ENCODE measurements at regions not wholly inside any gene's neighbourhood (a gene's known extent, or its start where the extent isn't known, plus 50 kb on each side); places are given as distances from the start of the nearest gene placed in this dataset.
"Not testable (repeated sequence)": the region's sequence is repeated elsewhere in the genome, so short reads cannot be mapped to it uniquely, and the experiment has no call there.

DNA sequence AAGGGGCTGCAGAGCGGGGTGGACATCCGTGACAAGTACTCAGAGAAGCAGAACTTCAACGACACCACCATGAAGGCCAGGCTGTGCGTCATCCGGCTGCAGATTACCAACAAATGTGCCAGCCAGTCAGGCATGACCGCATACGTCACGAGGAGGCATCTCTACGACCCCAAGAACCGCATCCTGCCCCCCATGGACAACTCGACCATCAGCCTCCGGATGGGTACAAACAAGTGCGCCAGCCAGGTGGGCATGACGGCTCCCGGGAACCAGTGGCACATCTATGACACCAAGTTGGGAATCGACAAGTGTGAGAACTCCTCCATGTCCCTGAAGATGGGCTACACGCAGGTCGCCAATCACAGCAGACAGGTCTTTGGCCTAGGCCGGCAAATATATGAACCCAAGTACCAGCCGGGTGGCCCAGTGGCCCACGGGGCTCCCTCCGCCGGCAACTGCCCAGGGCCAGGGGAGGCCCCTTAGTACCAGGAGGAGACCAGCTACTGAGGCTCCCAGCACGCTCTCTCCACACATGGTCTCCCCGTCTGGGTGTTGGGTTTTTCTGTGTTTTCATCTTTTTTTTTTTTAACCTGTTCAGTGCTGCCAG is 133.4 kb upstream of the TEKT4 start:
- DNase-seq: not testable (repeated sequence)

GRCh38 chr2:94753466-94753998 is 117.7 kb upstream of the TEKT4 start:
- no peak for DNase-seq

DNA sequence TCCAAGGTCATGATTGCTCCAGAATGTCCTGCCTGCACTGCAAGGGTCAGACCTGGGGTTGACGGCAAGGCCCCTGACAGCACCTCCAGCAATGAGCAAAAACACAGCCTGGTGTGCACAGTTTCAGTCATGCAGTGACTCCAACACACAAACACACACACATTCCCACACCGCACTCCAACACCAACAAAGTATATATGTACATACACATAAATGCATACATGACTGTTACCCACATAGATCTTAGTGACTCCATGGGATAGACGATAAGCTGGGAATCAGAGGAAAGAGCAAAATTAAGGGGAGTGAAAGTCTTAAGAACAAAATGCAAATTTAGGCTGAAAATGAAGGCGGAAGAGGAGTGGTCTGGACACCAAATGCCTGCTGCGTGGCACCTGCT is 112.7 kb upstream of the TEKT4 start:
- DNase-seq: no peak

GRCh38 chr2:94759211-94759610 is 112.0 kb upstream of the TEKT4 start:
- DNase-seq: peak; percentile 37

DNA sequence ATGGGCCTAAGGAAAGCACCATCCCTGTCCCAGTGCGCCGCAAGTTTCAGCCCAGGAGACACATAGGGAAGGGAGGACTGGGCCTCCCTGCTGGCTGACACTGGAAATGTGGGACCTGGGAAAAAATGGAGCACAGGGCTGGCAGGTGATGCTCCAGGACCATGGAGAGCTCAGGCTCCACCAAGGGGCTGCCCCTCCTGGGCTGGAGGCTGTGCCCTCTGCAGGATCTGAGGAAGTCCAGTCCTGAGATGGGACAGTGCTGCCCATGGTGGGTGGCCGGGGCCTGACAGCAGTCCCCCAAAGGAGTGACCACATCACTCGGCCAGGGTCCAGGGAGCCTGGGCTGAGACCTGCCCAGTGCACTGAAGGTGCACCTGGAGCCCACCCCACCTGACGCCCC is 108.6 kb upstream of the TEKT4 start:
- no peak for DNase-seq

DNA sequence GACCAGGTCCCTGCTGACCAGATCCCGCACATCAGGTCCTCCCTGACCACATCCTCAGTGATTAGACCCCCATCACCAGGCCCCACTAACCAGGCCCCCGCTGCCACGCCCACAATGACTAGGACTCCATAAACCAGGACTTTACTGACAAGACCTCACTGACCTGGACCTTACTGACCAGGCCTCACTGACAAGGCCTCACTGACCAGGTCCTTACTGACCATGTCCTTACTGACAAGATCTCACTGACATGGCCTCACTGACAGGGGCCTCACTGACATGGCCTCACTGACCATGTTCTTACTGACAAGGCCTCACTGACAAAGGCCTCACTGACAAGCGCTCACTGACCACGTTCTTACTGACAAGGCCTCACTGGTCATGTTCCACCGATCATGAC is 107.9 kb upstream of the TEKT4 start:
- no peak for DNase-seq

DNA sequence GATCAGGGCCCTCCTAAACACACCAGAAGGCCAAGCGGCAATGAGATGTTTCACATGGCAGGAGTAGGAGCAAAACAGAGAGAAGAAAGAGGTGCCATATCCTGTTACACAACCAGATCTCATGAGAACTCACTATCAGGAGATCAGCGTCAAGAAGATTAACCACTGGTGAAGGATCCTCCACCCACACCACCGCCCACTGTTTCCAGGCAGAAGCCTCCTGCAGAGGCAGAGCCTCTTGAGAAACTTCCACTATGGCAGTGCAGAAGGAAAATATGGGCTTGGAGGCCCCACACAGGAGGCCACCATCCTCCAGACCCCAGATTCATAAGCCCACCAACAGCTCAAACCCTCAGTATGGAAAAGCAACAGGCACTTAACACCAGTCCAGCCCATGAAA is 106.9 kb upstream of the TEKT4 start:
- peak; percentile 2 for DNase-seq

DNA sequence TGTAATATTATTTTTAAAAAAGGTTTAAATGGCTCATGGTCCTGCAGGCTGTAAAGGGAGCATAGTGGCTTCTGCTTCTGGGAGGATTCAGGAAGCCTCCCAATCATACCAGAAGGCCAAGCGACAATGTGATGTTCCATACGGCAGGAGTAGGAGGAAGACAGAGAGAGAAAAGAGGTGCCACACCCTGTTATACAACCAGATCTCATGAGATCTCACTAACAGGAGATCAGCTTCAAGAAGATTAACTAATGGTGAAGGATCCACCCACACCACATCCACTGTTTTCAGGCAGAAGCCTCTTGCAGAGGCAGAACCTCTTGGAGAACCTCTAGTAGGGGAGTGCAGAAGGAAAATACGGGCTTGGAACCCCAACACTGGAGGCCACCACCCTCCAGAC is 103.9 kb upstream of the TEKT4 start:
- no peak for DNase-seq

DNA sequence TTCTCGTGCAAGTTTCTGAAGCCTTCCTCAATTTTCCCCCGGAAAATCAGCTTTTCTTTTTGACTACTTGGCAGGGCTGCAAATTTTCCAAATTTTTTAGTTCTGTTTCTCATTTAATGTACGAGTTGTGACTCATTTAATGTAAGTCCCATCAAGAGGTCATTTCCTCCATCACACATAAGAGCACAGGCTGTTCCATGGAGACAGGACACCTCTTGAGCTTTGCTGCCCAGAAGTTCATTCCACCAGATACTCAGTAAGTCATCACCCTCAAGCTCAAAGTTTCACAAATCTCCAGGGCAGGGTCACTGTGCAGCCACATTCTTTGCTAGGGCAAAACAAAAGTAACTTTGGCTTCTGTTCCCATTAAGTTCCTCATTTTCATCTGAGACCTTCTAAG is 101.5 kb upstream of the TEKT4 start:
- peak; percentile 52 for DNase-seq

GRCh38 chr2:94774851-94775250 is 96.4 kb upstream of the TEKT4 start:
- no peak for DNase-seq

- DNase-seq: no peak
Observed at GRCh38 chr2:94776036-94776435, 95.2 kb upstream of the TEKT4 start.

DNA sequence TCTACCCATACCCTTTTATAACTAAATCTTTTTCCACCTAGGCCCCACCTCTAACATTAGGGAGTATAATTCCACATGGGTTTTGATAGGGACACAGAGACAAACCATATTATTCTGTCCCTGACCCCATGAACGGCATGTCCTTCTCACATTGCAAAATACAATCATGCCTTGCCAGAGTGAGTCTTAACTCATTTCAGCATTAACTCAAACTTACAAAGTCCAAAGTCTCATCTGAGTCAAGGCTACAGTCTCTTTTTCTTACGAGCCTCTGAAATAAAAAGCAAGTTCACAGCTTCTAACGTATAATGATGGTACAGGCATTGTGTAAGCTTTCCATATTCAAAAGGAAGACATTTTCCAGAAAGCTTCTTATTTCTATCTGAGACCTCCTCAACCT is 86.1 kb upstream of the TEKT4 start:
- DNase-seq: not testable (repeated sequence)

DNA sequence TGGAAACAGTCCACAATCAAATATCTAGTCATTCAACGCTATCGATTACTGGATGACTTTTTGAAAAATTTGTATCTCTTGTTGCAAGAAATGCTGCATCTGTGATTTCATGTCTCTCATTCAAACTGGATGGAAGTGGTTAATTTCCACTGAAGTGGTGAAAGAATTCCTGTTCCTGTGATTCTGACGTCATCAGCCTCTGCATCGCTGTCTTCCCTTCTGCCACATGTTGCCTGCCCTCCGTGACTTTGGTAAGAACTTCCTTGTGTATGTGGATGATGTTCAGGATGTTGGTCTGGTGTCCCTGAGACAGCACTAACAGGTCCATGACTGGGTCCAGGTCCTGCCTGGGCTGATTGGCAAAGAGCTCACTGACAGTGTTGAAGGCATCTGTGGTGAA is 84.8 kb upstream of the TEKT4 start:
- not testable (repeated sequence) for DNase-seq

DNA sequence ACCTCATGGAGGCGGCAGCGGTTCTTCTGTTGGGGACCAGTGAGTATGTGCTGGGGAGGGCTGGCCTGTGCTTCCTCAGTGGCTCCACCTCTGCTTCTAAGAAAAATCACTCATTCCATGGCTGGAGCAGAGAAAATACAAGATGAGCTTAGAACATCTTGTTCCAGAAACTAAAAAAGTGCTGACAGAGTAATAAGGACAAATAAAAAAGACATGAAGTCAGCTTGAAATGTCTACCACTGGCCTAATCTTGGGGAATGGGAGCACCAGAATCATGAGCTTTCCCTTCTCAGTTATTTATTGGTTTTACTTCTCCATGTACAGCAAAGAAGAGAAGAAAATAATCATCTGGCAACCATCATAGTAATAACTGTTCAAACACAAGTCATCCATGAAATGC is 81.1 kb upstream of the TEKT4 start:
- not testable (repeated sequence) for DNase-seq

GRCh38 chr2:94797235-94797634 is 74.0 kb upstream of the TEKT4 start:
- not testable (repeated sequence) for DNase-seq
